Dedifferentiated amniotic fluid mesenchymal stem cell (primary cell): ENCODE measurements at regions not wholly inside any gene's neighbourhood (a gene's known extent, or its start where the extent isn't known, plus 50 kb on each side); places are given as distances from the start of the nearest gene placed in this dataset.
"Not testable (repeated sequence)": the region's sequence is repeated elsewhere in the genome, so short reads cannot be mapped to it uniquely, and the experiment has no call there.

Experiments used
- DNase-seq: peaks from one replicate; pipeline ENCODE4 v3.0.0-alpha.2; 2016; ENCODE audit errors: extremely low spot score

DNA sequence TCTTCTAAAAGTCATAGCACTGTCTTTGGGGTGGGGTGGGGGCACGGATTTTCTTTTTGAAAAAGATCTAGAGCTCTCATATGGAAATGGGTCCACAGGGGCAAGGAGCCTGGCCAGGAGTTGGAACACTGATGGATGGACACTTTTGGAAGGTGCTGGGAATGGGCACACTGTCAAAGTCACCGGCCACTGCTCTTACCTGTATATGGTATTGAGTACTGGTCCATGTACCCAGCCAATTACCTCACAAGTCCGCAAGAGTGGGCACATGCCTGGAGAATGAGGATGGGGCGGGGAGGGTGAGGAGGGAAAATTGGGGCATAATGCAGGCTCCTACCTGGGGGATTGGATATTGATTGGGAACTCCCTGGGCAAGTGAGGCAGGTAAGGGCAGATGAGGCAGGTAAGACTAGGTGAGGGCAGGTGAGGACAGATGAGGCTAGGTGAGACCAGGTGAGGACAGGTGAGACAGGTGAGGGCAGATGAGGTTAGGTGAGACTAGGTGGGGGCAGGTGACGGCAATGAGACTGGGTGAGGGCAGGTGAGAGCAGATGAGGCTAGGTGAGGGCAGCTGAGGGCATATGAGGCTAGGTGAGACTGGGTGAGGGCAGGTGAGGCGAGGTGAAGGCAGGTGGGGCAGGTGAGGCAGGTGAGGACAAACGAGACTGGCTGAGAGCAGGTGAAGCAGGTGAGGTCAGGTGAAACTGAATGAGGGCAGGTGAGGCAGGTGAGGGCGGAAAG lies 167.9 kb downstream of the NRN1 start:
- DNase-seq: no peak

GRCh38 chr6:5837323-5837722 lies 169.4 kb downstream of the NRN1 start:
- DNase-seq: no peak

- DNase-seq: not testable (repeated sequence)
Measured at GRCh38 chr6:5836597-5836996, 170.1 kb downstream of the NRN1 start.

DNA sequence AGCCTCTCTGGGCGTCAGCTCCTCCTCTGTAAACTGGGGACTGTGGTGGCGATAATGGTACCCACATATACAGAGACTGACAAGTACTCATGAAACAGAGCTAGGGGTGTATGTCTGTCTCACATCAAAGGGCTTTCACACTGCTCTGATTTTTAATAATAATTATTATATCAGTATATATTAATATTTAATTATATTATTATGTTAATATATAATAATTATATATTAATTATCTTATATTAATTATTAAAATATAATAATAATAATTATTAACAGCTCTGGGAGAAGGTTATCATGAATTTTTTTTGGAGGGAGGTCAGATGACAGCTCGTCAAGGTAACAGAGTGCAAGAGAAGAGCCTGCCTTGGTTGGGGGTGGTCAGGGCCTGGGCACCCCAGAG lies 173.6 kb downstream of the NRN1 start:
- DNase-seq: no peak

GRCh38 chr6:5832668-5833067 lies 174.1 kb downstream of the NRN1 start:
- DNase-seq: no peak

- DNase-seq: not testable (repeated sequence)
Measured at GRCh38 chr6:5831219-5831862, 175.4 kb downstream of the NRN1 start.

DNA sequence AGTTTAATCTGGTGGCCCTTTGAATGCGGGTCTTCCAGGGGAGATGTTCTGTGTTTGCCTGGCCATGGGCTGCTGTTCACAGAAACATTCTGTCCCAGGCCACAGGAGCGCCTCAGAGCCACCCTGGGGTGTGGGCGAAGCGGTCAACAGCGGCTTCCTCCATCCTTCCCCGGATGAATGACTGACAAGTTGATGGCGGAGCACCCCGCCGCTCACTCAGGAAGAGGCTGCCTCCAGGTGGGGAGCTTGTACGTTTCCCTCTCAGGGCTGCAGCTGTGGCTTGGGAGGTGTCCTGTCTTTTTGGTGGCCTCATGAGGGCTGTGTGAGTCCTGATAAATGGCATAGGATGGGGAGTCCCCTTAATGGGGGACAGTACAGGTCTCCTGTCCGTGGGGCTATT lies 178.4 kb downstream of the NRN1 start:
- DNase-seq: no peak

DNA sequence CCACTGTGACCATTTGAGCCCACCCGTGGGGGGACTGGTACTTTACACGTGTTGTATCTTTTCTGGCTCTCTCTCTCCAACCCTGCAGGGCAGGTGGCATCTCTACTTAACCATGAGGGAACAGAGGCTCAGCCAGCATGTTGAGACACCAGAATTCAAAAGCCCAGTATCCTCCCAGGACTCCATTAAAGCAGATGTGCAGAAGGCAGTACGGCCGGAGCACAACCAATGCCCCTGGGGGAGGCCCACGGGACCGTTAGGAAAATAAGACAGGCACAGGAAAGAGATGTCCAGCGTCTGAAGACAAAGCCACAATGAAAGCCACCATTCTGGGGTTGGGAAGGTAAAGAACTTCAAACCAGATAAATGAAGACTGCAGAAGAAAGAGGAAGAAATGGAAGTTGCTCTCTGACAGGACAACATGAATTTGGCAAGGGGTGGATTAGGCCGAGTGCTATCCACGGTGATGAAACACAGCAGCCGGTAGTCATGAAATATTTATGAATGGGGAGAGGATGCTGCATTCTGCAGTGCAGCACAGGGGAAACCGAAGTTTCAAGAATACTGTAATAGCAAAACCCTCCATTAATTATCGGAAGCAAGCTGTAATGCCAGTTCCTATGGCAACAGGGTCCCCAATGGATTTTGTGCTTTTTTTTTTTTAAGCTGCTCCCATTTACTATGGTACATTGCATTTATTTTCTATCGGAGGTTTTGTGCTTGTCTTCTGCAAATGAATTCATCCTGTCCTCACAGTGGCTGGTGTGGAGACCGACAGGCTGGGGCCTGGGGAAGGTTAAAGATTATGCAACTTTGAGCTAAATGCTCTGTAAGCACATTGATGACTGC lies 179.4 kb downstream of the NRN1 start:
- DNase-seq: no peak

DNA sequence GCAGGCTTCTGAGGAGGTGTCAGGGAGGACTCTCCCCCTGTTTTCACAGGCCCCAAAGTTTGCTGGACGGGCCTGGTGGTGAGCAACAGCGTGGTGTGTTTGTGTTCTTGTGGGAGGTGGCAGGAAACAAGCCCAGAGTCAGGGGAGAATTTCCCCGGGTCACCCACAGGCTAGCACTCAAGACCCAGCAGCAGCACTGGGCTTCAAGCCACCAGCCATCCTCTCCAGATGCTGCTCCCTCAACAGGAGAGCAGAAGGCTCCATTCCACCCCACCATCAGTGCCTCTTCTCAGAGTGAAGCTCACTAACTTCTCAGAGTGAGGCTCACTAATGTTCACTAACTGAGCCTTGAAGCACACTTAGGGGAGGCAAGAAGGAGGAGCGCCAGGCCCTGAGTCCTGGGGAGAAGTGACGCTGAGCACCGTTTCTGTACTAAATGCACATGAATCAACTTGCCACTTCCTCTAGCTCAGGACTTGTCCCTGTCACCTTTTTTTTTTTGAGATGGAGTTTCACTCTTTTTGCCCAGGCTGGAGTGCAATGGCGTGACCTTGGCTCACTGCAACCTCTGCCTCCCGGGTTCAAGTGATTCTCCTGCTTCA lies 182.2 kb downstream of the NRN1 start:
- DNase-seq: not testable (repeated sequence)
